Bronchial epithelial cell (primary cell): ENCODE measurements at regions not wholly inside any gene's neighbourhood (a gene's known extent, or its start where the extent isn't known, plus 50 kb on each side); places are given as distances from the start of the nearest gene placed in this dataset.
A peak's percentile ranks its signal among the peaks of the same experiment; 100 is the strongest.

ENCODE experiments used
- DNase-seq: peaks from one replicate; pipeline ENCODE4 v3.0.0-alpha.2; 2010; ENCODE audit warnings: low read depth
- FAIRE-seq: peaks from 2 replicates; lab custom pipeline; 2011; peaks lifted over from hg19 to GRCh38; lab: Jason Lieb, UNC
- H3K27me3 ChIP-seq: 2 replicates; pipeline ENCODE4 v1.5.1; 2011; ENCODE audit warnings: low read length; ENCODE audit not compliant: control insufficient read depth, insufficient read depth
- H3K36me3 ChIP-seq: 2 replicates; pipeline ENCODE4 v1.5.1; 2011; ENCODE audit warnings: low read length; ENCODE audit not compliant: control insufficient read depth, insufficient read depth
- H3K4me3 ChIP-seq: 2 replicates; pipeline ENCODE4 v1.5.1; 2011; ENCODE audit warnings: mild to moderate bottlenecking, low read depth, low read length, control low read depth
- TF ChIP-seq, protein P1 (sequence below): IDR thresholded peaks from 2 replicates; pipeline ENCODE4 v1.5.1; 2011; ENCODE audit warnings: mild to moderate bottlenecking, moderate library complexity, low read length, control low read depth, inconsistent platforms; ENCODE audit not compliant: insufficient read depth, severe bottlenecking

- Histone ChIP-seq H3K36me3 (no peaks in the 10 kb centered on the region), H3K4me3 (no peak overlapping the region), H3K27me3 (no peaks in the 10 kb centered on the region)
- DNase-seq, result peak; percentile 61
- FAIRE-seq, result no peak
- TF ChIP-seq, protein P1, sequence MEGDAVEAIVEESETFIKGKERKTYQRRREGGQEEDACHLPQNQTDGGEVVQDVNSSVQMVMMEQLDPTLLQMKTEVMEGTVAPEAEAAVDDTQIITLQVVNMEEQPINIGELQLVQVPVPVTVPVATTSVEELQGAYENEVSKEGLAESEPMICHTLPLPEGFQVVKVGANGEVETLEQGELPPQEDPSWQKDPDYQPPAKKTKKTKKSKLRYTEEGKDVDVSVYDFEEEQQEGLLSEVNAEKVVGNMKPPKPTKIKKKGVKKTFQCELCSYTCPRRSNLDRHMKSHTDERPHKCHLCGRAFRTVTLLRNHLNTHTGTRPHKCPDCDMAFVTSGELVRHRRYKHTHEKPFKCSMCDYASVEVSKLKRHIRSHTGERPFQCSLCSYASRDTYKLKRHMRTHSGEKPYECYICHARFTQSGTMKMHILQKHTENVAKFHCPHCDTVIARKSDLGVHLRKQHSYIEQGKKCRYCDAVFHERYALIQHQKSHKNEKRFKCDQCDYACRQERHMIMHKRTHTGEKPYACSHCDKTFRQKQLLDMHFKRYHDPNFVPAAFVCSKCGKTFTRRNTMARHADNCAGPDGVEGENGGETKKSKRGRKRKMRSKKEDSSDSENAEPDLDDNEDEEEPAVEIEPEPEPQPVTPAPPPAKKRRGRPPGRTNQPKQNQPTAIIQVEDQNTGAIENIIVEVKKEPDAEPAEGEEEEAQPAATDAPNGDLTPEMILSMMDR, result no peak
Observed at GRCh38 chr7:79709574-79710409, 256.3 kb upstream of the MAGI2 start.

DNA sequence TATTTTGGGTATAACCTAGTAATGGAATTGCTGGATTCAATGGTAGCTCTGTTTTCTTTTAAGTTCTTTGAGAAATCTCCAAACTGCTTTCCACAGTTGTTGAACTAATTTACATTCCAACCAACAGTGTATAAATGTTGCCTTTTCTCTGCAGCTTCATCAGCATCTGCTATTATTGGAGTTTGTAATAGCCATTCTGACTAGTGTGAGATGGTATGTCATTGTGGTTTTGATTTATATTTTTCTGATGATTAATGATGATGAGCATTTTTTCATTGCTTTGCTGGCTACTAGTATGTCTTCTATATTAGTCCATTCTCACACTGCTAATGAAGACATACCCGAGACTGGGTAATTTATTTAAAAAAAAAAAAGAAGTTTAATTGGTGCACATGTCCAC lies 248.6 kb upstream of the MAGI2 start:
- Histone ChIP-seq H3K27me3 (no peaks in the 10 kb centered on the region), H3K4me3 (no peak overlapping the region), H3K36me3 (no peaks in the 10 kb centered on the region)
- DNase-seq, result peak; percentile 82
- TF ChIP-seq, protein P1, result no peak
- no peak for FAIRE-seq

DNA sequence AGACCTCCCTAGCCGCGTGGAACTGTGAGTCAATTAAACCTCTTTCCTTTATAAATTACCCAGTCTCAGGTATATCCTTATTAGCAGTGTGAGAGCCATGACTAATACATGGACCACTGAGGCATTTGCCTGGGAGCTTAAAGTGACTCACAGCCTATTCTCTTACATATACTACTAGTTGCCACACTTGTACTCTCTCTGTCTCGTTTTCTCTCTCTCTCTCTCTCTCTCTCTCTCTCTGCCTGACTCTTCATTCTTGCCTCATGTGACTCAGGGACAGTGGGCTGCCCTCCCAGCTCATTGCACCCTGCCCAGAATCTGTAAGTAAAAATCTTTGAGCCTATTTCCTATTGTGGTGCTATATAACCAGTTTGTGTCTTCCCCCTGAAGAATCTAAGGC lies 238.5 kb upstream of the MAGI2 start:
- Histone ChIP-seq H3K4me3 (no peak overlapping the region), H3K27me3 (no peaks in the 10 kb centered on the region), H3K36me3 (no peaks in the 10 kb centered on the region)
- TF ChIP-seq, protein P1, result no peak
- FAIRE-seq (no peak), DNase-seq (peak; percentile 99)

- FAIRE-seq (no peak), DNase-seq (no peak)
- H3K4me3 ChIP-seq, result no peak overlapping the region
- H3K27me3 ChIP-seq, result no peaks in the 10 kb centered on the region
- TF ChIP-seq, protein P1, result no peak
- no peaks in the 10 kb centered on the region for H3K36me3 ChIP-seq
Observed at GRCh38 chr7:79691074-79691473, 237.6 kb upstream of the MAGI2 start.

DNA sequence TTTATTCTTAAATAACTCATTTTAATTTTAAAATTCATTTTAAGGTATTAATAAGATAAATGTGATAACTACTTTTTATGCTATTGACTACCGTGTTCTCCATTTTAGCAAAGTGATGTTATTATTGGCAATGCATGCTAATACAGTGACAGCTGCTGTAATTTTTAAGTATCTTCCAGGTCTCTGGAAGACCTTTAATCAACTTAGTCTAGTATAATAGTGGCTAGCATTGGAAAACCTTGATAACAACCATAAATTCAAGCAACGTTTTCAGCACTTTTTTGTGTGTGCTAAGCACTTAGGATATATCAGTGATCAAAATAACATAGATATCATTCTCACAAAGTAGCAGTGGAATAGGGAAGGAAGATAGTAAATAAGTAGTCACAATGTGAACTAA lies 230.9 kb upstream of the MAGI2 start:
- DNase-seq (no peak), FAIRE-seq (no peak)
- TF ChIP-seq, protein P1, result no peak
- Histone ChIP-seq H3K27me3 (no peaks in the 10 kb centered on the region), H3K36me3 (no peaks in the 10 kb centered on the region), H3K4me3 (no peak overlapping the region)
